ENCODE measurements at regions not wholly inside any gene's neighbourhood (a gene's known extent, or its start where the extent isn't known, plus 50 kb on each side); places are given as distances from the start of the nearest gene placed in this dataset.

- CTCF ChIA-PET = interaction anchor here (0.8 to 1.3 kb wide), 4 partner anchors 9 to 201 kb away, joined by 3 to 5 read pairs (median 3); no protein-coding TSS in a partner anchor
Measured at GRCh38 chr11:45453721-45454120, 167.6 kb upstream of the SYT13 start.

GRCh38 chr11:45451766-45452440 lies 165.8 kb upstream of the SYT13 start:
- Histone ChIP-seq H3K27me3 (ENCODE audit: insufficient read depth) (no peaks in the 10 kb centered on the region; the same call in 1 of the 2 replicates), H3K9me2 (no peaks in the 10 kb centered on the region), H2AFZ (ENCODE audit: low read depth) (no peak overlapping the region), H3K4me1 (ENCODE audit: control insufficient read depth in 1 of 2, insufficient read depth in 2 of 2, low read depth in 1 of 2, low read length in 1 of 2) (peaks cover 0 to 5% of the 10 kb centered on the region in 2 experiments; a peak in 1 of 4 replicates), H3K9ac (no peak overlapping the region), H3K9me3 (no peaks in the 10 kb centered on the region), H3K79me2 (ENCODE audit: insufficient read depth) (no peaks in the 10 kb centered on the region), H3K4me2 (no peak overlapping the region), H3K4me3 (ENCODE audit: low read depth in 2 of 2, low read length in 1 of 2) (no peak overlapping the region), H4K20me1 (ENCODE audit: insufficient read depth) (no peaks in the 10 kb centered on the region), H3K27ac (ENCODE audit: low read depth in 2 of 2, low read length in 1 of 2) (no peak overlapping the region), H3F3A (replicated peaks; ENCODE audit: insufficient read depth) (no peaks in the 10 kb centered on the region), H3K36me3 (replicated peaks in 1 of 2; ENCODE audit: control insufficient read depth in 1 of 2, insufficient read depth in 2 of 2, low read length in 1 of 2) (no peaks in the 10 kb centered on the region)
- WGBS (ENCODE audit: low lambda C conversion rate) = 28% methylated on average over 8 of the region's 8 CpGs
- CTCF ChIA-PET = interaction anchor here (1.2 to 1.7 kb wide), 3 partner anchors 81 to 203 kb away, joined by 3 to 5 read pairs (median 4); no protein-coding TSS in a partner anchor
- no peak for DNase-seq
- no peak for TF ChIP-seq RFX5 (IDR thresholded peaks at IDR 0.05; ENCODE audit: low read length)
- POLR2A ChIA-PET = no interaction called here

More at GRCh38 chr11:45453721-45454120, 167.6 kb upstream of the SYT13 start:
- no peak overlapping the region for H3K4me2 ChIP-seq
- H3K36me3 ChIP-seq (replicated peaks in 1 of 2; ENCODE audit: control insufficient read depth in 1 of 2, insufficient read depth in 2 of 2, low read length in 1 of 2) = no peaks in the 10 kb centered on the region
- WGBS (ENCODE audit: low lambda C conversion rate) = 54% methylated on average over 3 of the region's 4 CpGs
- POLR2A ChIA-PET = no interaction called here
- no peaks in the 10 kb centered on the region for H4K20me1 ChIP-seq (ENCODE audit: insufficient read depth)
- H3K27ac ChIP-seq (ENCODE audit: low read depth in 2 of 2, low read length in 1 of 2) = no peak overlapping the region
- TF ChIP-seq RXRA (IDR thresholded peaks at IDR 0.05; ENCODE audit: borderline replicate concordance, low read depth) (no peak), NFIC (IDR thresholded peaks at IDR 0.05; ENCODE audit: borderline replicate concordance) (no peak), JUND (IDR thresholded peaks at IDR 0.05) (no peak), CHD2 (IDR thresholded peaks at IDR 0.05; ENCODE audit: low read length, partially characterized antibody) (no peak), PBX3 (IDR thresholded peaks at IDR 0.05) (no peak), MEF2A (IDR thresholded peaks at IDR 0.05; ENCODE audit: borderline replicate concordance, low read depth) (no peak), EZH2phosphoT487 (IDR thresholded peaks at IDR 0.05; ENCODE audit: borderline replicate concordance, low read depth) (no peak)
- H3K79me2 ChIP-seq (ENCODE audit: insufficient read depth) = no peaks in the 10 kb centered on the region
- H3F3A ChIP-seq (replicated peaks; ENCODE audit: insufficient read depth) = no peaks in the 10 kb centered on the region
- no peak overlapping the region for H2AFZ ChIP-seq (ENCODE audit: low read depth)
- peaks cover 0 to 5% of the 10 kb centered on the region in 2 experiments; a peak in 1 of 4 replicates for H3K4me1 ChIP-seq (ENCODE audit: control insufficient read depth in 1 of 2, insufficient read depth in 2 of 2, low read depth in 1 of 2, low read length in 1 of 2)
- H3K9me2 ChIP-seq = no peaks in the 10 kb centered on the region
- H3K27me3 ChIP-seq (ENCODE audit: insufficient read depth) = no peaks in the 10 kb centered on the region
- H3K4me3 ChIP-seq (ENCODE audit: low read depth in 2 of 2, low read length in 1 of 2) = no peak overlapping the region
- no peaks in the 10 kb centered on the region for H3K9me3 ChIP-seq
- no peak for DNase-seq
- no peak overlapping the region for H3K9ac ChIP-seq

- Histone ChIP-seq H3K4me3 (ENCODE audit: low read depth in 2 of 2, low read length in 1 of 2) (no peak overlapping the region), H3K27ac (ENCODE audit: low read depth in 2 of 2, low read length in 1 of 2) (no peak overlapping the region), H3K4me2 (peak overlapping the region; percentile 44; the same call in 1 of the 2 replicates), H3K27me3 (ENCODE audit: insufficient read depth) (peaks cover 10% of the 10 kb centered on the region; the same call in 1 of the 2 replicates), H3F3A (replicated peaks; ENCODE audit: insufficient read depth) (no peaks in the 10 kb centered on the region), H3K9ac (no peak overlapping the region), H4K20me1 (ENCODE audit: insufficient read depth) (no peaks in the 10 kb centered on the region), H3K79me2 (ENCODE audit: insufficient read depth) (no peaks in the 10 kb centered on the region), H3K36me3 (replicated peaks in 1 of 2; ENCODE audit: control insufficient read depth in 1 of 2, insufficient read depth in 2 of 2, low read length in 1 of 2) (no peaks in the 10 kb centered on the region), H3K4me1 (ENCODE audit: control insufficient read depth in 1 of 2, insufficient read depth in 2 of 2, low read depth in 1 of 2, low read length in 1 of 2) (peaks cover 0 to 5% of the 10 kb centered on the region in 2 experiments; a peak in 1 of 4 replicates), H2AFZ (ENCODE audit: low read depth) (0 out of 2 replicates have a peak overlapping the region, but pooled peaks have one; percentile 16), H3K9me2 (no peaks in the 10 kb centered on the region), H3K9me3 (no peaks in the 10 kb centered on the region)
- 36% methylated on average over 3 of the region's 3 CpGs for WGBS (ENCODE audit: low lambda C conversion rate)
- TF ChIP-seq NFIC (IDR thresholded peaks at IDR 0.05; ENCODE audit: borderline replicate concordance) = no peak
- TF ChIP-seq IRF3 (IDR thresholded peaks at IDR 0.05; ENCODE audit: low read depth, low read length) = no peak
- no peak for TF ChIP-seq CHD2 (IDR thresholded peaks at IDR 0.05; ENCODE audit: low read length, partially characterized antibody)
- TF ChIP-seq CTCF (IDR thresholded peaks at IDR 0.05) = no peak
- TF ChIP-seq EZH2phosphoT487 (IDR thresholded peaks at IDR 0.05; ENCODE audit: borderline replicate concordance, low read depth) = no peak
- TF ChIP-seq USF2 (IDR thresholded peaks at IDR 0.05; ENCODE audit: borderline replicate concordance, low read depth, low read length) = no peak
- no peak for TF ChIP-seq TCF12 (IDR thresholded peaks at IDR 0.05)
- no peak for TF ChIP-seq SIN3A (IDR thresholded peaks at IDR 0.05; ENCODE audit: borderline replicate concordance, low read depth, low read length)
- TF ChIP-seq RXRA (IDR thresholded peaks at IDR 0.05; ENCODE audit: borderline replicate concordance, low read depth) = no peak
- no peak for TF ChIP-seq GABPA (IDR thresholded peaks at IDR 0.05; ENCODE audit: low read depth)
- no peak for TF ChIP-seq RAD21 (IDR thresholded peaks at IDR 0.05; ENCODE audit: low read length)
- TF ChIP-seq POLR2AphosphoS5 (IDR thresholded peaks at IDR 0.05; ENCODE audit: low read depth, low read length) = no peak
- CTCF ChIA-PET = interaction anchor here (0.7 to 1.4 kb wide), 2 partner anchors 79 kb away, joined by 3 to 4 read pairs; no protein-coding TSS in a partner anchor
- no peak for DNase-seq
- POLR2A ChIA-PET = no interaction called here
Measured at GRCh38 chr11:45450189-45450588, 164.0 kb upstream of the SYT13 start.
